IPS DF 6.9 (cell line): ENCODE measurements at regions not wholly inside any gene's neighbourhood (a gene's known extent, or its start where the extent isn't known, plus 50 kb on each side); places are given as distances from the start of the nearest gene placed in this dataset.
"Not testable (repeated sequence)": the region's sequence is repeated elsewhere in the genome, so short reads cannot be mapped to it uniquely, and the experiment has no call there.

Source experiments
- DNase-seq: peaks from one replicate; pipeline ENCODE4 v3.0.0-alpha.2; 2013; ENCODE audit warnings: low read depth, low spot score
- H3K27ac ChIP-seq: one replicate; pipeline ENCODE4 v1.5.1; 2013; ENCODE audit warnings: low read length, control low read depth
- H3K27me3 ChIP-seq: 2 replicates; pipeline ENCODE4 v1.6.1; 2013; ENCODE audit warnings: mild to moderate bottlenecking, low read length; ENCODE audit not compliant: control insufficient read depth, insufficient read depth
- H3K36me3 ChIP-seq: 2 replicates; pipeline ENCODE4 v1.6.1; 2013; ENCODE audit warnings: low read length; ENCODE audit not compliant: control insufficient read depth, insufficient read depth
- H3K4me1 ChIP-seq: 2 replicates; pipeline ENCODE4 v1.6.1; 2013; ENCODE audit warnings: low read length; ENCODE audit not compliant: control insufficient read depth, insufficient read depth
- H3K4me3 ChIP-seq: 2 replicates; pipeline ENCODE4 v1.5.1; 2013; ENCODE audit warnings: mild to moderate bottlenecking, low read length
- H3K9me3 ChIP-seq: 2 replicates; pipeline ENCODE4 v1.6.1; 2013; ENCODE audit warnings: low read length, inconsistent platforms; ENCODE audit not compliant: control insufficient read depth, insufficient read depth
- WGBS: extraction: QIAGEN DNeasy Blood & Tissue Kit; methylation state at CpG from one replicate; pipeline ENCODE4 v1.1.7; 2013; ENCODE audit warnings: mixed read lengths, missing lambda C conversion rate; ENCODE audit not compliant: insufficient read length, insufficient coverage; 5-methylcytosine and 5-hydroxymethylcytosine counted together

DNA sequence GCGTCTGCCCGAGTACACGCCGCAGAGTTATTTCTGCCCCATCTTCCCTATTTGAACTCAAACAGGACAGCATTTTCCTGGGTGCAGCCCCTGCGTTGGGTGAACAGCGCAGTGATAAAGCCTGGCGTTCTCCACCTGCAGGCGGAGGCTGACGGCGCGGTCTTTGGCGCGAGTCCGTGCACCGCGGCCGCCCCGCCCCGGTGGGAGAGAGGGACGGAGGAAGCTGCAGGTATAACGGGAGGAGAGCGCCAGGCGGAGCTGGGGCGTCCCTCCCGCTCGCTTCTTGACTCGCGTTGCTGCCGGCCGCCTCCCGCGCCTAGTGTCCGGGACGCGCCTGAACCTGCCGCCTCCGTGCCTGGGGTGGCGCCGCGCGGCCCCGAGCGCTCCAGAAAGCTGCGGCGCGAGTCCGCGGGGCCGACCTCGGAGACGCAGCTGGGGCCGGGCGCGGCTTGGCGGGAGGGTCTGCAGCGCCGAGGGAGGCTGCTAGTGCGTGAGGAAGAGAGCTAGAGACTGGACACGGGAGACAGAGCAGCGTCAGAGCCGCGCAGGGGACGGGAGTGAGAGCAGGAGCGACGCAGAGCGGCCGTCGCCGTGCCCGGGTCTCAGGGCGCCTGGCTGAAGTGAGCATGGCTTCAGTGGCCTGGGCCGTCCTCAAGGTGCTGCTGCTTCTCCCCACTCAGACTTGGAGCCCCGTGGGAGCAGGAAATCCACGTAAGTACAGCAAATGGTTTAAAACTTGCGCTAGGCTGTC lies 140.7 kb downstream of the SPATA31A7 start:
- WGBS: no CpG with 5 or more reads among the region's 75 CpGs
- not testable (repeated sequence) for DNase-seq, H3K36me3 ChIP-seq, H3K27ac ChIP-seq, H3K27me3 ChIP-seq, H3K4me1 ChIP-seq, H3K9me3 ChIP-seq
- peak overlapping the region; percentile 33; the same call in 1 of the 2 replicates for H3K4me3 ChIP-seq

DNA sequence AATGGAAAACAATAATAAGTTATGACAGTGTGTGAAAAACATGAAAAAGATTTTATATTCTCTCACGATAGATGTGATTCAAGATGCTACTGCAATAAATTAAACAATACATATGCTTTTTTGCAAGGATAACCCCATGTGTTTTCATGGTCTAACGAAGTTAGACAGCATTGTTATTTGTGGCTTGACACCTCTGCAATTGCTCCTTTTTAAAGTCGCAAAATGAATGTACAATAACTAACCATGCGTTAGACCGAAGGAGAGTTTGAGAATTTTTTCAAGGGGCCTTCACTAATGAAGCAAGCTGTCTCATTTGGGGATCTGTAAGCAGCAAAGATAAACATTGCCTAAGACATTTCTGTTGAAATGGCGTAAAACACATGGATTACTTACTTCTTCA lies 167.1 kb downstream of the SPATA31A7 start:
- not testable (repeated sequence) for H3K4me3 ChIP-seq, H3K27ac ChIP-seq, H3K27me3 ChIP-seq, H3K4me1 ChIP-seq, DNase-seq, H3K9me3 ChIP-seq, H3K36me3 ChIP-seq
- WGBS: no CpG with 5 or more reads among the region's 6 CpGs

DNA sequence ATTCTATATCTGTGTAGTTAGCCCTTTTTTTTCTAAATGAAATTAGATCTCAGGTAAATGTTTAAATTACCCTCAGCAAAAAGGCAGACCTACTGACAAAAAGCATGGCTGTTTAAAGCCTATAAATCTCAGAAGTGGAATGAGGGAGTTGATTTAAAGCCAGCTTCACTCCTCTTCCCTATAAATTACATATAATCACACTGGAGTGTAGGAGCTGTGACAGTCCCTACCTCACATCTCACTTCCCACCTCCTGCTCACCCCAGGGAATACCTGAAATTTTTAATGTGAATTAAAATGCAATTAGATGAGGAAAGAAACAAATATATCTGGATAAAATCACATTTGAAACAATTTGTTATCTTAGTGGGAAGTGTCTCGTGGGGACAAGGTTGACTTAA lies 184.6 kb downstream of the SPATA31A7 start:
- not testable (repeated sequence) for H3K9me3 ChIP-seq, H3K4me3 ChIP-seq, H3K36me3 ChIP-seq, H3K27ac ChIP-seq, DNase-seq, H3K4me1 ChIP-seq, H3K27me3 ChIP-seq
- WGBS: no CpG with 5 or more reads among the region's 1 CpG

DNA sequence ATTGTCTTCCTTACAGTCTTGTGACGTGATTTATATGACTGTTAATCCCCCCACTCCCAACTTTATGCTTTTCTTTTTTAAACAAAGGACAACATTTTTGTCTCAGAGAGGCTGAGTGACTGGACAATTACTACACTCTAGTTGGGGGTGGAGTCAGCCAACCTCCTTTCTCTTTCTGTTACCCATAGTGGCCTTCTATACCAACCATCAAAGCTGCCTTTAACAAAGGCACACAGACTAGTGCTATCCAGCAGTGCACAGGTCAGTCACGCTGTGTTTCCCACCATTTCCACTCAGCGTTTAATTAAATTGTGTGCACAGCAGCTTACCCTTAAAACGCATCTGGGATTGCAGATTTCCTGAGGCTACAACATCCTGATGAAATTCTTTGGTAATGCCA lies 186.3 kb downstream of the SPATA31A7 start:
- DNase-seq, H3K4me3 ChIP-seq, H3K36me3 ChIP-seq, H3K9me3 ChIP-seq, H3K4me1 ChIP-seq, H3K27me3 ChIP-seq, H3K27ac ChIP-seq: not testable (repeated sequence)
- no CpG with 5 or more reads among the region's 4 CpGs for WGBS

DNA sequence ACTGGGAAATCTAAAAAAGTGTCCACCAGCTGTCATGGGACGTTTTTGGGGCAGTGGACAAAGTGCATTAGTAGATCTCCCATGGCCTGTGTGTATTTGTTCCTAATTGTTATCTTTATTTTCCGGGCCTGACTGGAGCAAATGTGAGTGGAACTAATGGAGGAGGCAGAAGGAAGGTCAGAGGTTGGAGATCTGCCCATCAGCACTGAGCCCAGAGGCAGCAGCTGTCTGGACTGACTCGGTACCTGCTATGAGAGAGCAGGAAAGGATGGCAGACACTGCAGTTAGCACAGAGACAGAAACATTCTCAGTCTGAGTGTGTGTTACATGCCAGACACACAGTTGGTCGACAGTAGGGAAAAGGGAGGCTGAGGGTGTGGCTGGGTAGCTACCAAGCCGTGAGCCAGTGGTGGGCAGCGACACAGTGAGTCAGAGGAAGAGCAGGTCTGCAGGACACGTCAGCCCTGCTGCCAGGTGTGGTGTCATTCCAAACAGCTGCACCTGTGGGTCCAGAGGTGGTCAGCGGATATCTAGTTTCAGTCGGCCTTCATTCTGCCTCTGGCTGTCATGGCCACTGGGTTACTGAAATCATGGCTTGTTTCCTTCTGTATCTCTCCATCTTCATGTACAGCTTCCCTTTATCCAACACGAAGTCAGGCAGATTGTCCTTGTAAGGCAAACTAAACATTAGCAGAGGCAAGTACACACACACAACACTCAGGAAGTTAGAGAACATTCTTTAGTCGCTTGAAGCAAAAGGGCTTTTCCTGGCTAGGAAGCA lies 196.4 kb downstream of the SPATA31A7 start:
- not testable (repeated sequence) for DNase-seq, H3K36me3 ChIP-seq, H3K27ac ChIP-seq, H3K4me1 ChIP-seq, H3K9me3 ChIP-seq, H3K4me3 ChIP-seq, H3K27me3 ChIP-seq
- WGBS: no CpG with 5 or more reads among the region's 11 CpGs

DNA sequence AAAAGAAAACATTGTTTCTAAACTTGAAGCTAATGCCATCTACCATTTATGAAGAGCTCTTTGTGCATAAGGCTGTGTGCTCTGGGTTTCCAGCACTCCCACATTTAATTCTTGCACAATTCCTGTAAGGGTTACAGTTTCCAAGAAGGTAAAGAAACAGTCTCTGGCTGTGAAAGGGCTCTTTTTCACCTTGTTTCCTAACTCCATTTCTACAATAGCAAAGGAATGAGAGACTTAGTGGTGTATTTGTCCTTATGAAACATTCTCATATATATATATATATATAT lies 196.9 kb downstream of the SPATA31A7 start:
- not testable (repeated sequence) for DNase-seq

DNA sequence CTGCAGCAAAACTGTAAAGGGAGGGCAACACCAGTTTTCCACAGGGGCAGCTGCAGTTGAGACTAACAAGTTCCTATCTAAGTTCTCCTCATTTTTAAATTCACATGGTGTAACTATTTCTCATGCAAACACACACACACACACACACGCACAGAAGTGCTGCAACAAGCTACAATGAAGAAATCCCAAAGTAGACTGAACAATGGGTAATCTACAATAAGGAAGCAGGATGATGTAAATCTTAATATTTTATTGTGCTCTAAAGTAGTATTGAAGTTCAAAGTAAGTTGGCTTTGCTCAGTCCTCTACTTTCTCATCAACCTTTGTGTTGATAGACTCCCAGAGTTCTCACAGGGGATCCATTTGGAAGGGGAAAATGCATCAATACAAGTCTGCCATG lies 212.9 kb downstream of the SPATA31A7 start:
- not testable (repeated sequence) for H3K36me3 ChIP-seq, H3K9me3 ChIP-seq, DNase-seq, H3K27ac ChIP-seq, H3K4me3 ChIP-seq, H3K27me3 ChIP-seq, H3K4me1 ChIP-seq
- WGBS: no CpG with 5 or more reads among the region's 1 CpG

More for the DNA sequence above, 196.9 kb downstream of the SPATA31A7 start:
- H3K36me3 ChIP-seq, H3K27me3 ChIP-seq, H3K27ac ChIP-seq, H3K4me1 ChIP-seq, H3K4me3 ChIP-seq, H3K9me3 ChIP-seq: not testable (repeated sequence)

DNA sequence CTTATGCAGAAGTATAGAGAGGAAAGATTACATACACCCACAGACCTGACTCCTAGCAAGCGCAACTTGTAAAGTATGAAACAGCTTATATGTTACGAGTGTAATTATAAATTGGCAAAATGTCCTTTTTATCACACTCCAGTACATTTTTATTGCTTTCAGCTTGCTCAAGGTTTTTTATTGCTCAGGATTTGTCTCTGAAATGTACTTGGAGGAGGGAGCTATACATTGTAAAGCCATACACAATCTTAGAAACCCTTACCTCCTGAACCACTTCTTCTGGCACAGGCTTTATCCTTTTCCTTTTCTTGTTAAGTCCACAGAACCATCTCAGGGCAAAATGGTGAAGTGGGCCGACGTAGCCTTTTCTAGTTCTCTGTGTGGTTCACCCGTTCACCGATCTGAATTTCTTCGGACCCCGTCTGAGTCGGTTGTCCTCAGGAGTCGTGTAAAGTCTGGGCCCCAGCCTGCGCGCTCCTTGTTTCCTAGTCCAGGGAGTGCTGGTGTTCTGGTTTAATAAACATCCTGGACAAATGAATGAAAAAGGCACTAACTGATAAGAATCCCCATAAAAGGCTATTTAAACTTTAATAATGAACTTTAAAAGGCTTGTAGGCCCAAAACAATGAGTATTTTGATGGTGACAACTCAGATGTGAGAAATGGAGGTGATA lies 222.2 kb downstream of the SPATA31A7 start:
- not testable (repeated sequence) for H3K36me3 ChIP-seq, H3K4me1 ChIP-seq, H3K27me3 ChIP-seq, H3K4me3 ChIP-seq, DNase-seq, H3K27ac ChIP-seq, H3K9me3 ChIP-seq
- WGBS: no CpG with 5 or more reads among the region's 12 CpGs

DNA sequence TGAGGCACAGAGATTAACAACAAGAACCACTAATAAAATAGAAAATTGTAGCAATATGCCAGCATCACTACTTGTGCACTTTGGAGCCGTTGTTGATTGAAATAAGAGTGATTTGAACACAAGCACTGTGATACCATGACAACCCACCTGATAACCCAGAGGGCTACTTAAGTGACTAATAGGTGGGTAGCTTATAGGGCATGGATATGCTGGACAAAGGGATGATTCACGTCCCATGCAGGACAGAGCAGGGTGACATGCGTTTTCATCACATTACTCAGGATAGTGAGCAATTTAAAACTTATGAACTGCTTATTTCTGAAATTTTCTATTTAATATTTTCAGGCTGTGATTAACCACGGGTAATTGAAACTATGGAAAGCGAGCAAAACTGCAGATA lies 222.9 kb downstream of the SPATA31A7 start:
- H3K27ac ChIP-seq, H3K4me1 ChIP-seq, DNase-seq, H3K4me3 ChIP-seq, H3K9me3 ChIP-seq, H3K36me3 ChIP-seq, H3K27me3 ChIP-seq: not testable (repeated sequence)
- no CpG with 5 or more reads among the region's 5 CpGs for WGBS

DNA sequence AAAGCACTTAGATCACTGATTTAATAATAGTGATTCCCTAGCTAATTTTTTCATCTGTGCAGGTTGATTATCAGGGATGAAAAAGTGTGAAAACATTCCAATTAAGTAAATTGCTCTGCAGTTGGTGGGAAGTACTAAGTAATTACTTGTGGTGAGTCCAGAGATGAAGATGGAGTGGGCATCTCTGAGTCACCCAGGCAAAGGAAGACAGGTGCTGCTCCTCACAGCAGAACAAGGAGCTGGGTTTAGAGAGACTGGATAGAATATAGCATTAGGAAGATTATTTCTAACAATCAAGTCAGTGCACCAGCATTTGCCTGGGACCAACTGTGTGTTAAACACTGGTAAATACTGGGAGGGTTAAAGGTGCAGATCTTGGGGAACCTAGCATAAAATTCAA lies 228.3 kb downstream of the SPATA31A7 start:
- H3K27ac ChIP-seq, H3K4me1 ChIP-seq, H3K27me3 ChIP-seq, H3K9me3 ChIP-seq, H3K4me3 ChIP-seq, DNase-seq, H3K36me3 ChIP-seq: not testable (repeated sequence)
